ENCODE measurements at regions not wholly inside any gene's neighbourhood (a gene's known extent, or its start where the extent isn't known, plus 50 kb on each side); places are given as distances from the start of the nearest gene placed in this dataset.

DNA sequence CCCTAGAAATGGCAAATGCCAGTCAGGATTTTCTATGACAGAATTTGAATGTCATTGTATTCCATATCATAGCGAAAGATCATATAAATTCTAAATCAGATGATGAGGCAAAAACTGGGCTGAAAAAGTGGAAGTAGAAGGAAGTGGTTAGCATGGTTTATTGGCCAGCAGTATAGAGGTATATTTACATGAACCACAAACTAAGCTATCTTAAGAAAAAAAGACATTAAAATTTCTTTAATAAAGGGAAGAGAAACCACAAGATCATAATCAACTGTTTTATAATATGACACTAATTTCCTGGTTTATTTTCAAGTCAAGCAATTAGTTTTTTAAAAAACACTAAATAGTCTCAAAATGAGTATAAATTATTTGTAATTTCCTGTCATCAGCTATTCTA lies 123.2 kb upstream of the LRP1B start:
- Histone ChIP-seq H3K27ac (ENCODE audit: low read length in 2 of 2) (no peak overlapping the region), H3K9ac (ENCODE audit: low read length) (no peak overlapping the region), H3K79me2 (ENCODE audit: control insufficient read depth, insufficient read depth, low read length) (no peaks in the 10 kb centered on the region), H3K9me3 (ENCODE audit: control extremely low read depth in 1 of 3, control insufficient read depth in 2 of 3, insufficient read depth in 1 of 3, low read length in 2 of 3) (peaks cover 0 to 1% (median 0%) of the 10 kb centered on the region in 3 donors), H3K36me3 (replicated peaks in 1 of 2; ENCODE audit: control extremely low read depth in 1 of 2, control insufficient read depth in 1 of 2, extremely low read depth in 1 of 2, insufficient read depth in 2 of 2, low read length in 1 of 2) (no peaks in the 10 kb centered on the region), H3K27me3 (replicated peaks in 1 of 4; ENCODE audit: control extremely low read depth in 1 of 4, control insufficient read depth in 3 of 4, insufficient read depth in 4 of 4, low read length in 3 of 4) (peaks cover 0 to 4% (median 0%) of the 10 kb centered on the region in 4 experiments), H3K4me3 (ENCODE audit: control extremely low read depth in 1 of 5, extremely low read depth in 1 of 5, insufficient read depth in 1 of 5, low read depth in 2 of 5, low read length in 4 of 5) (no peak overlapping the region), H2AFZ (ENCODE audit: insufficient read depth, low read depth, low read length, poor library complexity, severe bottlenecking) (no peak overlapping the region), H4K20me1 (ENCODE audit: control insufficient read depth, insufficient read depth, low read length, poor library complexity, severe bottlenecking) (no peaks in the 10 kb centered on the region), H3K4me1 (ENCODE audit: control insufficient read depth in 2 of 2, insufficient read depth in 2 of 2, low read length in 2 of 2) (no peaks in the 10 kb centered on the region), H3K4me2 (replicated peaks; ENCODE audit: low read depth, low read length, poor library complexity, severe bottlenecking) (no peak overlapping the region)
- H3K27ac Mint-ChIP-seq = no peak overlapping the region
- ChIA-PET POLR2A (no interaction called here), CTCF (no interaction called here)
- WGBS (ENCODE audit: insufficient coverage) = no CpG with 5 or more reads among the region's 1 CpG
- peaks cover 4% of the 10 kb centered on the region for H3K9me3 Mint-ChIP-seq (ENCODE audit: insufficient read depth)
- intact Hi-C loops (cut with micrococcal nuclease) = no loop called here
- peaks cover 8% of the 10 kb centered on the region for H3K4me1 Mint-ChIP-seq
- ATAC-seq (ENCODE audit: low read depth) = no peak
- no peaks in the 10 kb centered on the region for H3K27me3 Mint-ChIP-seq
- DNase-seq = no peak
- no peak overlapping the region for H3K4me3 Mint-ChIP-seq
- TF ChIP-seq, protein P1, sequence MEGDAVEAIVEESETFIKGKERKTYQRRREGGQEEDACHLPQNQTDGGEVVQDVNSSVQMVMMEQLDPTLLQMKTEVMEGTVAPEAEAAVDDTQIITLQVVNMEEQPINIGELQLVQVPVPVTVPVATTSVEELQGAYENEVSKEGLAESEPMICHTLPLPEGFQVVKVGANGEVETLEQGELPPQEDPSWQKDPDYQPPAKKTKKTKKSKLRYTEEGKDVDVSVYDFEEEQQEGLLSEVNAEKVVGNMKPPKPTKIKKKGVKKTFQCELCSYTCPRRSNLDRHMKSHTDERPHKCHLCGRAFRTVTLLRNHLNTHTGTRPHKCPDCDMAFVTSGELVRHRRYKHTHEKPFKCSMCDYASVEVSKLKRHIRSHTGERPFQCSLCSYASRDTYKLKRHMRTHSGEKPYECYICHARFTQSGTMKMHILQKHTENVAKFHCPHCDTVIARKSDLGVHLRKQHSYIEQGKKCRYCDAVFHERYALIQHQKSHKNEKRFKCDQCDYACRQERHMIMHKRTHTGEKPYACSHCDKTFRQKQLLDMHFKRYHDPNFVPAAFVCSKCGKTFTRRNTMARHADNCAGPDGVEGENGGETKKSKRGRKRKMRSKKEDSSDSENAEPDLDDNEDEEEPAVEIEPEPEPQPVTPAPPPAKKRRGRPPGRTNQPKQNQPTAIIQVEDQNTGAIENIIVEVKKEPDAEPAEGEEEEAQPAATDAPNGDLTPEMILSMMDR (IDR thresholded peaks at IDR 0.05) = no peak
- TF ChIP-seq EZH2 (IDR thresholded peaks at IDR 0.05; ENCODE audit: borderline replicate concordance, insufficient read depth, low read depth, low read length, poor library complexity, severe bottlenecking) = no peak

DNA sequence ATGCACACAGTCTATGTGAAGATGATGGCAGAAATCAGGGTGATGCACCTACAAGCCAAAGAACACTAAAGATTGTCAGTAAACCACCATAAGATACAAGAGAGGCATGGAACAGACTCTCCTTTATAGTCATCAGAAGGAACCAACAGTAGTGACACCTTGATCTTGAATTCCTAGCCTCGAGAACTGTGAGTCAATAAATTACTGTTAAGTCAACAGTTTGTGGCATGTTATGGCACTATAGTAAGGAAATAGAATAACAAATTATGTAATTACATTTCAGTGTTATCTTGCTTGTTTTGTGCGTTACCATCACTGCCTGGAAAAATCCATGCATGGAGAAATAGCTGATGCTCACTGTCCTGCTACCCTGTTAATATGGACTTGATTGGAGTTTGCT lies 110.2 kb upstream of the LRP1B start:
- H3K9me3 ChIP-seq (ENCODE audit: control extremely low read depth in 1 of 3, control insufficient read depth in 2 of 3, insufficient read depth in 1 of 3, low read length in 2 of 3) = peaks cover 0 to 1% (median 0%) of the 10 kb centered on the region in 3 donors
- DNase-seq = no peak
- H3K27ac Mint-ChIP-seq = no peak overlapping the region
- H3K4me3 Mint-ChIP-seq = no peak overlapping the region
- no peaks in the 10 kb centered on the region for H3K36me3 ChIP-seq (replicated peaks in 1 of 2; ENCODE audit: control extremely low read depth in 1 of 2, control insufficient read depth in 1 of 2, extremely low read depth in 1 of 2, insufficient read depth in 2 of 2, low read length in 1 of 2)
- no peak overlapping the region for H3K9ac ChIP-seq (ENCODE audit: low read length)
- no peak overlapping the region for H3K4me2 ChIP-seq (replicated peaks; ENCODE audit: low read depth, low read length, poor library complexity, severe bottlenecking)
- no peaks in the 10 kb centered on the region for H3K27me3 ChIP-seq (replicated peaks in 1 of 4; ENCODE audit: control extremely low read depth in 1 of 4, control insufficient read depth in 3 of 4, insufficient read depth in 4 of 4, low read length in 3 of 4)
- H3K4me1 ChIP-seq (ENCODE audit: control insufficient read depth in 2 of 2, insufficient read depth in 2 of 2, low read length in 2 of 2) = no peaks in the 10 kb centered on the region
- no CpG with 5 or more reads among the region's 2 CpGs for WGBS (ENCODE audit: insufficient coverage)
- H4K20me1 ChIP-seq (ENCODE audit: control insufficient read depth, insufficient read depth, low read length, poor library complexity, severe bottlenecking) = no peaks in the 10 kb centered on the region
- intact Hi-C loops (cut with micrococcal nuclease) = no loop called here
- no peak overlapping the region for H2AFZ ChIP-seq (ENCODE audit: insufficient read depth, low read depth, low read length, poor library complexity, severe bottlenecking)
- no peaks in the 10 kb centered on the region for H3K9me3 Mint-ChIP-seq (ENCODE audit: insufficient read depth)
- H3K27ac ChIP-seq (ENCODE audit: low read length in 2 of 2) = no peak overlapping the region
- no peak for ATAC-seq (ENCODE audit: low read depth)
- TF ChIP-seq, protein P1 (IDR thresholded peaks at IDR 0.05) = no peak
- no peak for TF ChIP-seq EZH2 (IDR thresholded peaks at IDR 0.05; ENCODE audit: borderline replicate concordance, insufficient read depth, low read depth, low read length, poor library complexity, severe bottlenecking)
- CTCF ChIA-PET = no interaction called here
- no peaks in the 10 kb centered on the region for H3K27me3 Mint-ChIP-seq
- H3K79me2 ChIP-seq (ENCODE audit: control insufficient read depth, insufficient read depth, low read length) = no peaks in the 10 kb centered on the region
- no peak overlapping the region for H3K4me3 ChIP-seq (ENCODE audit: control extremely low read depth in 1 of 5, extremely low read depth in 1 of 5, insufficient read depth in 1 of 5, low read depth in 2 of 5, low read length in 4 of 5)
- no peaks in the 10 kb centered on the region for H3K4me1 Mint-ChIP-seq
- POLR2A ChIA-PET = no interaction called here

All from B cell (primary cell).